Prostate gland (tissue), 2 donors: ENCODE measurements at regions not wholly inside any gene's neighbourhood (a gene's known extent, or its start where the extent isn't known, plus 50 kb on each side); places are given as distances from the start of the nearest gene placed in this dataset.
"Not testable (repeated sequence)": the region's sequence is repeated elsewhere in the genome, so short reads cannot be mapped to it uniquely, and the experiment has no call there.

Experiments
- DNase-seq: peaks from one replicate; pipeline ENCODE4 v3.0.0-alpha.2; 2019; ENCODE audit warnings: low spot score
- H3K27ac ChIP-seq, 2 donors: fragments of 200-600 bp; sonication (generic); 2 replicates each; pipeline ENCODE4 v1.5.1; 2017 to 2019
- H3K27me3 ChIP-seq: fragments of 200-600 bp; sonication (generic); replicated peaks from 2 replicates; pipeline ENCODE4 v1.5.1; 2019; ENCODE audit not compliant: insufficient read depth
- H3K36me3 ChIP-seq, 2 donors: fragments of 200-600 bp; sonication (generic); 1 replicate in 1 of 2; 2 replicates in 1 of 2; pipeline versions ENCODE4 v1.5.1 to v1.8.1; 2017 to 2019
- H3K4me1 ChIP-seq: fragments of 200-600 bp; sonication (generic); replicated peaks from 2 replicates; pipeline ENCODE4 v1.5.1; 2019
- H3K4me3 ChIP-seq, 2 donors: fragments of 200-600 bp; sonication (generic); 2 replicates each; pipeline ENCODE4 v1.5.1; 2017 to 2019
- H3K9me3 ChIP-seq: fragments of 200-600 bp; sonication (generic); 2 replicates; pipeline ENCODE4 v1.5.1; 2017
- POLR2A ChIP-seq: fragments of 450-650 bp; IDR thresholded peaks from one replicate; pipeline ENCODE4 v1.6.1; 2016; ENCODE audit warnings: antibody characterized with exemption, mild to moderate bottlenecking
- POLR2AphosphoS5 ChIP-seq: sonication (generic); formaldehyde crosslinking; IDR thresholded peaks from one replicate; pipeline ENCODE4 v1.6.1; 2017; ENCODE audit warnings: antibody characterized with exemption
- WGBS: methylation state at CpG from one replicate; pipeline ENCODE4 v1.1.5; 2018; 5-methylcytosine and 5-hydroxymethylcytosine counted together
- intact Hi-C: fragments of 100-400 bp; cut with DNase I; formaldehyde crosslinking; loops from one replicate; pipeline ENCODE4 v1.14.2; 2022
- TF ChIP-seq, protein P1 (sequence below), 4 experiments: fragments of 200-600 bp in 2 of 4; fragments of 450-650 bp in 2 of 4; sonication (generic) in 2 of 4; IDR thresholded peaks; 1 replicate in 3 of 4; 2 replicates in 1 of 4; pipeline ENCODE4 v1.5.1; 2016 to 2019; ENCODE audit warnings: antibody characterized with exemption in 4 of 4, mild to moderate bottlenecking in 2 of 4, moderate library complexity in 2 of 4

DNA sequence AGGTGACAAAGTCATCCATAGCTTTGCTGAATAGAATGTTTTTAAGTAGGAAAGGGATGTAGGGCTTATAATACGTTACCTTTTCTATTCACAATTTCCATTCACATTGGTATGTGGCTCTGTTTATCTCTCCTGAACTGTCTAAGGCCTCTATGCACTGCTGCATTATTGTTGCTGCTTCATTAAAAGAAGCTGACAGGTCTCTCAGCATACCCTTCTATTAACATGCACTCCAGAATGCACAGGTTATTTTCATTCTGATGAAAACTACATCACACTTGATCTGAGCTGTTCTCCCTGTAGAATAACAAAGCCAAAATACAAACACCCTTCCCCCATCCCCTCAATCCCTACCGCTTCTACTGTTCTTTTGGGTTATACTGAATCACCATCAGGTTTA lies 399.3 kb downstream of the TBC1D32 start:
- Histone ChIP-seq H3K36me3 (no peaks in the 10 kb centered on the region), H3K9me3 (no peaks in the 10 kb centered on the region), H3K4me1 (no peaks in the 10 kb centered on the region), H3K27ac (no peak overlapping the region), H3K27me3 (no peaks in the 10 kb centered on the region), H3K4me3 (no peak overlapping the region)
- DNase-seq, result no peak
- WGBS, result 83% methylated on average over 2 of the region's 2 CpGs
- TF ChIP-seq POLR2AphosphoS5 (no peak), POLR2A (no peak)
- TF ChIP-seq, protein P1, sequence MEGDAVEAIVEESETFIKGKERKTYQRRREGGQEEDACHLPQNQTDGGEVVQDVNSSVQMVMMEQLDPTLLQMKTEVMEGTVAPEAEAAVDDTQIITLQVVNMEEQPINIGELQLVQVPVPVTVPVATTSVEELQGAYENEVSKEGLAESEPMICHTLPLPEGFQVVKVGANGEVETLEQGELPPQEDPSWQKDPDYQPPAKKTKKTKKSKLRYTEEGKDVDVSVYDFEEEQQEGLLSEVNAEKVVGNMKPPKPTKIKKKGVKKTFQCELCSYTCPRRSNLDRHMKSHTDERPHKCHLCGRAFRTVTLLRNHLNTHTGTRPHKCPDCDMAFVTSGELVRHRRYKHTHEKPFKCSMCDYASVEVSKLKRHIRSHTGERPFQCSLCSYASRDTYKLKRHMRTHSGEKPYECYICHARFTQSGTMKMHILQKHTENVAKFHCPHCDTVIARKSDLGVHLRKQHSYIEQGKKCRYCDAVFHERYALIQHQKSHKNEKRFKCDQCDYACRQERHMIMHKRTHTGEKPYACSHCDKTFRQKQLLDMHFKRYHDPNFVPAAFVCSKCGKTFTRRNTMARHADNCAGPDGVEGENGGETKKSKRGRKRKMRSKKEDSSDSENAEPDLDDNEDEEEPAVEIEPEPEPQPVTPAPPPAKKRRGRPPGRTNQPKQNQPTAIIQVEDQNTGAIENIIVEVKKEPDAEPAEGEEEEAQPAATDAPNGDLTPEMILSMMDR (IDR thresholded peaks at IDR 0.05), result no peak
- intact Hi-C loops, result no loop called here

DNA sequence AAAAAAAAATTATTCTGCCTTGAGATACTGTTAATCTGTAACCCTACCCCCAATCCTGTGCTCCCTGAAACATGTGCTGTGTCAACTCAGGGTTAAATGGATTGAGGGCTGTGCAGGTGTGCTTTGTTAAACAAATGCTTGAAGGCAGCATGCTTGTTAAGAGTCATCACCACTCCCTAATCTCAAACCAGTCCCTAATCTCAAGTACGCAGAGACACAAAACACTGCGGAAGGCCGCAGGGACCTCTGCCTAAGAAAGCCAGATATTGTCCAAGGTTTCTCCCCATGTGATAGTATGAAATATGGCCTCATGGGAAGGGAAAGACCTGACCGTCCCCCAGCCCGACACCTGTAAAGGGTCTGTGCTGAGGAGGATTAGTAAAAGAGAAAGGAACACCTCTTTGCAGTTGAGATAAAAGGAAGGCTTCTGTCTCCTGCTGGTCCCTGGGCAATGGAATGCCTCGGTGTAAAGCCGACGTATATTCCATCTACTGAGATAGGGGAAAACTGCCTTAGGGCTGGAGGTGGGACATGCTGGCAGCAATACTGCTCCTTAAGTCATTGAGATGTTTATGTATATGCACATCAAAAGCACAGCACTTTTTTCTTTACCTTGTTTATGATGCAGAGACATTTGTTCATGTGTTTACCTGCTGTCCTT lies 402.6 kb downstream of the TBC1D32 start:
- intact Hi-C loops, DNase-seq: not testable (repeated sequence)
- WGBS, result 48% methylated on average over 8 of the region's 8 CpGs

GRCh38 chr6:120930500-120930899 lies 403.8 kb downstream of the TBC1D32 start:
- DNase-seq, H3K4me3 ChIP-seq, H3K9me3 ChIP-seq, H3K27me3 ChIP-seq, H3K27ac ChIP-seq, H3K36me3 ChIP-seq, H3K4me1 ChIP-seq, intact Hi-C loops: not testable (repeated sequence)
- WGBS, result 77% methylated on average over 4 of the region's 4 CpGs

More for the DNA sequence above, 402.6 kb downstream of the TBC1D32 start:
- not testable (repeated sequence) for H3K4me3 ChIP-seq, H3K36me3 ChIP-seq, H3K27ac ChIP-seq, H3K4me1 ChIP-seq, H3K9me3 ChIP-seq, H3K27me3 ChIP-seq

DNA sequence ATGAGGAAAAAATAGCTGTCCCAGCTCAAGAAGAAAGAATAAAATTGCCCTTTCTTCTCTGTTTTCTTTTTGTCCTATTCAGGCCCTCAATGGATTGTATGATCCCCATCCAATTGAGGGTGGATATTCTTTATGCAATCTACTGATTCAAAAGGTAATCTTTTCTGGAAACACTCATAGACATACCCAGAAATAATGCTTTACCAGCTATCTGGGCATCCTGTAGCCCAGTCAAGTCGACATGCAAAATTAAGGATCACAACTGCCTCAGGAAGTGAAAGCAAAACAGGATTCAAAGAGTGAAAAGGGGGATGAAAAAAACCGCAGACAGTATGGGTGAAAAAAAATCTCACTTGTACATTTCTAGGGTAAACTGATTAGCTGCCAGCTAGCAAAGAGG lies 410.1 kb downstream of the TBC1D32 start:
- no peaks in the 10 kb centered on the region for H3K9me3 ChIP-seq
- DNase-seq, result no peak
- intact Hi-C loops, result no loop called here
- H3K36me3 ChIP-seq, result no peaks in the 10 kb centered on the region
- H3K27ac ChIP-seq, result no peak overlapping the region
- no peak overlapping the region for H3K4me3 ChIP-seq
- no peak for TF ChIP-seq POLR2A
- TF ChIP-seq POLR2AphosphoS5, result no peak
- TF ChIP-seq, protein P1 (IDR thresholded peaks at IDR 0.05), result no peak
- H3K4me1 ChIP-seq, result no peaks in the 10 kb centered on the region
- WGBS, result 85% methylated on average over 2 of the region's 2 CpGs
- H3K27me3 ChIP-seq, result no peaks in the 10 kb centered on the region

DNA sequence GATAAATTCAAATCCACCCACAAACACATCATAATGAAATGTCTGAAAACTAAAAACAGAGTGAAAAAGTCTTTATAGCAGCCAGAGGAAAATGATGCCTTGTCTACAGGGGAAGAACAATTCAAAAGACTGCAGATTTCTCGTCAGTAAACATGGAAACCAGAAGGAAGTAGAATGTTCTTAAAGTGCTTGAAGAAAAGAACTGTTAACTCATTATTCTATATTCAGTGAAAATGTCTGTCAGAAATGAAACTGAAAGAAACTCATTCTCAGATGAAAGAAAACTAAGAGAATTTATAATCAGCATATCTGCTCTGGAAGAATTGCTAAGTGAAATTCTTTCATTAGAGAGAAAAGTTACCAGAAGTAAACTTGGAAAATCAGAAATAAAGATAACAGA lies 416.1 kb downstream of the TBC1D32 start:
- no peaks in the 10 kb centered on the region for H3K9me3 ChIP-seq
- H3K27me3 ChIP-seq, result no peaks in the 10 kb centered on the region
- H3K27ac ChIP-seq, result no peak overlapping the region
- WGBS, result 0% methylated on average over 1 of the region's 1 CpG
- no peak for TF ChIP-seq POLR2A
- TF ChIP-seq, protein P1 (IDR thresholded peaks at IDR 0.05), result no peak
- no peak for TF ChIP-seq POLR2AphosphoS5
- no peak overlapping the region for H3K4me3 ChIP-seq
- DNase-seq, result no peak
- no peaks in the 10 kb centered on the region for H3K36me3 ChIP-seq
- H3K4me1 ChIP-seq, result no peaks in the 10 kb centered on the region
- intact Hi-C loops, result no loop called here

DNA sequence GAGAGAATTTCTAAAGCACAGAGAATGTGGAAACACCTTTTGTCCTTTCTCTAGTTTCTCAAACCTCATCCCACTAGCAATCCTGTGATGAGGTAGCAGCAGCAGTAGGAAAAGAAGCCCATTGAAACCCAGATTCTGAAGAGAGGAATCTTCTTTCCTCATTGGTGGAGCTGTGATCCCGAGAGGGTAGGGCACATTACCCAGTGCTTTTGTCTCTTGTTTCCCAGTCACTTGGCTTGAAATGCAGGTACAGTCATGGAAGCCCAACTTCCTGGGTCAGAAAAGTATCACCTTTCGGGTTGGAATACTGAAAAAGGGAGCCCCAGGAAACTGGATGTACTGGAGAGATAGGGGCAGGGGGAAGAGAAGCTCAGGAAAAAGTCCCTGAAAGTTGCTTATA lies 417.4 kb downstream of the TBC1D32 start:
- DNase-seq, result no peak
- no peaks in the 10 kb centered on the region for H3K27me3 ChIP-seq
- H3K9me3 ChIP-seq, result no peaks in the 10 kb centered on the region
- TF ChIP-seq POLR2AphosphoS5 (no peak), POLR2A (no peak)
- TF ChIP-seq, protein P1 (IDR thresholded peaks at IDR 0.05), result no peak
- H3K4me1 ChIP-seq, result no peaks in the 10 kb centered on the region
- intact Hi-C loops, result no loop called here
- WGBS, result 77% methylated on average over 2 of the region's 2 CpGs
- H3K4me3 ChIP-seq, result no peak overlapping the region
- no peaks in the 10 kb centered on the region for H3K36me3 ChIP-seq
- H3K27ac ChIP-seq, result no peak overlapping the region
